ENCODE measurements at regions not wholly inside any gene's neighbourhood (a gene's known extent, or its start where the extent isn't known, plus 50 kb on each side); places are given as distances from the start of the nearest gene placed in this dataset.

DNA sequence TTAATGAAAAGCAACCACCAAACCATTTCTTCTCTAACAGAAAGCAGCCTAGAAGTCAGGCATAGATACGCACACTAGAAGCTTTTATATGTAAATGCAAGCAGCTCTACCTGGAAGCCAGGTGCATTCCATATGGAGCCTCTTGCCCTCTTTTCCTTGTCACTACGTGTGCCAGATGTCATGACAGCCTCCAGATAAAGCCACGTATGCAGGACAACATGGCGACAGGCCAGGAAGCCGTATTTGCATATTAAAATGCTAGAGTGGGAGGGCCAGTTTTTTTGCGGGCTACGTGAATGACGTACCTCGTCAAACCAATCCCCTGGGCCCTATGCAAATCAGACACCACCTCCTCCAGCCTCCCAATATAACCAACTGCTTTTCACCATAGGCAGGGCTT lies 308.1 kb upstream of the SPTLC3 start:
- H3K27me3 ChIP-seq: no peaks in the 10 kb centered on the region
- WGBS: 85% methylated on average over 9 of the region's 9 CpGs
- no peak for DNase-seq (ENCODE audit: extremely low spot score)
- no peaks in the 10 kb centered on the region for H3K9me3 ChIP-seq
- intact Hi-C loops (cut with DNase I): no loop called here
- no peak overlapping the region for H3K4me3 ChIP-seq
- TF ChIP-seq POLR2A (IDR thresholded peaks at IDR 0.05; ENCODE audit: low read depth) (no peak), POLR2AphosphoS5 (IDR thresholded peaks at IDR 0.05) (no peak), EP300 (IDR thresholded peaks at IDR 0.05) (no peak)
- TF ChIP-seq, protein P1, sequence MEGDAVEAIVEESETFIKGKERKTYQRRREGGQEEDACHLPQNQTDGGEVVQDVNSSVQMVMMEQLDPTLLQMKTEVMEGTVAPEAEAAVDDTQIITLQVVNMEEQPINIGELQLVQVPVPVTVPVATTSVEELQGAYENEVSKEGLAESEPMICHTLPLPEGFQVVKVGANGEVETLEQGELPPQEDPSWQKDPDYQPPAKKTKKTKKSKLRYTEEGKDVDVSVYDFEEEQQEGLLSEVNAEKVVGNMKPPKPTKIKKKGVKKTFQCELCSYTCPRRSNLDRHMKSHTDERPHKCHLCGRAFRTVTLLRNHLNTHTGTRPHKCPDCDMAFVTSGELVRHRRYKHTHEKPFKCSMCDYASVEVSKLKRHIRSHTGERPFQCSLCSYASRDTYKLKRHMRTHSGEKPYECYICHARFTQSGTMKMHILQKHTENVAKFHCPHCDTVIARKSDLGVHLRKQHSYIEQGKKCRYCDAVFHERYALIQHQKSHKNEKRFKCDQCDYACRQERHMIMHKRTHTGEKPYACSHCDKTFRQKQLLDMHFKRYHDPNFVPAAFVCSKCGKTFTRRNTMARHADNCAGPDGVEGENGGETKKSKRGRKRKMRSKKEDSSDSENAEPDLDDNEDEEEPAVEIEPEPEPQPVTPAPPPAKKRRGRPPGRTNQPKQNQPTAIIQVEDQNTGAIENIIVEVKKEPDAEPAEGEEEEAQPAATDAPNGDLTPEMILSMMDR (IDR thresholded peaks at IDR 0.05): no peak
- no peaks in the 10 kb centered on the region for H3K36me3 ChIP-seq
- no peak overlapping the region for H3K27ac ChIP-seq (replicated peaks in 1 of 4)
- no peaks in the 10 kb centered on the region for H3K4me1 ChIP-seq

DNA sequence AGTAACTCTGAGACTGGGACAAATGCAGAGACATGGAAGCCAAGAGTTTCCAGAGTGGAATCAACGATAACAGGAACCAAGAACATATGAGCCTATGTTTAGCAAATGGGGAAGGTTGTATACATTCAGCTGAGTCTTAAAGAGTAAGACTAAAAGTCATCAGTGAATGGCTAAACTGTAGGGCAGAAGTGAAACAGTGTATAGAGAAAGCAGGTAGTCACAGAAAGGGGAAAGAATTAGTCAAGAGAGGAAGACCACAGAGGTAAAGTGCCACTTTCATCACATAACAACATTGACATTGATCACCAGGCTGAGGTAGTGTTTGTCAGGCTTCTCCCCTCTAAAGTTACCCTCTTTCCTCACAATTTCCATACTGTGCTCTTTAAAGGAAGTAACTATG lies 306.5 kb upstream of the SPTLC3 start:
- no peaks in the 10 kb centered on the region for H3K27me3 ChIP-seq
- H3K9me3 ChIP-seq: no peaks in the 10 kb centered on the region
- TF ChIP-seq, protein P1 (IDR thresholded peaks at IDR 0.05): no peak
- TF ChIP-seq EP300 (IDR thresholded peaks at IDR 0.05): no peak
- no peak for TF ChIP-seq POLR2AphosphoS5 (IDR thresholded peaks at IDR 0.05)
- TF ChIP-seq POLR2A (IDR thresholded peaks at IDR 0.05; ENCODE audit: low read depth): no peak
- no peak for DNase-seq (ENCODE audit: extremely low spot score)
- H3K4me1 ChIP-seq: no peaks in the 10 kb centered on the region
- H3K27ac ChIP-seq (replicated peaks in 1 of 4): no peak overlapping the region
- no peaks in the 10 kb centered on the region for H3K36me3 ChIP-seq
- no peak overlapping the region for H3K4me3 ChIP-seq
- intact Hi-C loops (cut with DNase I): no loop called here
- 70% methylated on average over 1 of the region's 1 CpG for WGBS

DNA sequence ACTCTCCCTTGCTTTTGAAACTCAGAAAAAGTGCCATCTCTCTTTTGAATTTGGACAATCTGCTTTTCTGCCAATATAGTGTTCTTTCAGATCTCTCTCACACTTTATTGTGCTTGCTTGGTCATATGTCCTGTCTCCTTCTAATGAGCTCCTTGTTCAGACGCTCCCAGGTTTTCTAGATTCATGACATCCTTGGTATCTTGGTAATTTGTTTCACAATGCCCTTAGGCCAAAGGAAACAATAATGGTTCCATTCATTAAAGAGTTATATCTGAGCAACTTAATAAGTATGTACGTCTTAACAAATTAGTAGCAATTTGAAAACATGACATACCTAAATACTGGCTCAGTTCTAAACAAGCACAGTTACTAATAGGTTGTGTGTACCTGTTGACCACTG lies 293.4 kb upstream of the SPTLC3 start:
- DNase-seq (ENCODE audit: extremely low spot score): no peak
- WGBS: 76% methylated on average over 2 of the region's 2 CpGs
- no peak overlapping the region for H3K4me3 ChIP-seq
- H3K36me3 ChIP-seq: no peaks in the 10 kb centered on the region
- intact Hi-C loops (cut with DNase I): no loop called here
- H3K9me3 ChIP-seq: no peaks in the 10 kb centered on the region
- H3K27me3 ChIP-seq: no peaks in the 10 kb centered on the region
- H3K27ac ChIP-seq (replicated peaks in 1 of 4): no peak overlapping the region
- no peaks in the 10 kb centered on the region for H3K4me1 ChIP-seq
- TF ChIP-seq, protein P1 (IDR thresholded peaks at IDR 0.05): no peak
- TF ChIP-seq POLR2AphosphoS5 (IDR thresholded peaks at IDR 0.05) (no peak), EP300 (IDR thresholded peaks at IDR 0.05) (no peak), POLR2A (IDR thresholded peaks at IDR 0.05; ENCODE audit: low read depth) (no peak)

DNA sequence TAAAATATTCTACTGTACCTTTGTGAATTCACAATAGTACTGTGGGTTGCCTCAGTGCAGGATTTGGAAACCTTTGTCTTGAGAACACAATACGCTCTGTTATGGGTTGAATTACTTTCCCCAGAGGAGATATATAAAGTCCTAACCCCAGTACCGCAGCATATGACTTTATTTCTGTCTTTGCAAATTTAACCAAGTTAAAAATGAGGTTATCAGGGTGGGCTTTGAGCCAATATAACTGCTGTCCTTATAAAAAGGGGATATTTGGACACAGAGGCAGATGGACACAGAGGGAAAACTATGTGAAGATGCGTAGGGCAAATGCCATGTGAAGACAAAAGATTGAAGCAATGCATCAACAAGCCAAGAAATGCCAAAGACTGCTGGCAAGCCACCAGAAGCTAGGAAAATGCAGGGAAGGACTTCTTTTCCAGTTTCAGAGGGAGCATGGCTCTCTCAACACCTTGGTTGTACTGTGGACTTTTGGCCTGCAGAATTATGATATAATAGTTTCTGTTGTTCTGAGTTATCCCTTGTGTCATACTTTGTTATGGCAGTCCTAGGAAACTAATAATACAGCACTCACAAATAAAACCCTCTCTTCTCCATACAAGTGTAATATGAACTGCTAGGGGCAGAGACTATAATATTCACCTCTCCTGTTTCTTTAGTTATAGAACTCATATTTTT lies 292.6 kb upstream of the SPTLC3 start:
- Histone ChIP-seq H3K27ac (replicated peaks in 1 of 4) (no peak overlapping the region), H3K27me3 (no peaks in the 10 kb centered on the region), H3K36me3 (no peaks in the 10 kb centered on the region), H3K9me3 (no peaks in the 10 kb centered on the region), H3K4me3 (no peak overlapping the region), H3K4me1 (no peaks in the 10 kb centered on the region)
- intact Hi-C loops (cut with DNase I): no loop called here
- TF ChIP-seq POLR2A (IDR thresholded peaks at IDR 0.05; ENCODE audit: low read depth) (no peak), POLR2AphosphoS5 (IDR thresholded peaks at IDR 0.05) (no peak), EP300 (IDR thresholded peaks at IDR 0.05) (no peak)
- TF ChIP-seq, protein P1 (IDR thresholded peaks at IDR 0.05): no peak
- no peak for DNase-seq (ENCODE audit: extremely low spot score)
- 86% methylated on average over 3 of the region's 3 CpGs for WGBS

DNA sequence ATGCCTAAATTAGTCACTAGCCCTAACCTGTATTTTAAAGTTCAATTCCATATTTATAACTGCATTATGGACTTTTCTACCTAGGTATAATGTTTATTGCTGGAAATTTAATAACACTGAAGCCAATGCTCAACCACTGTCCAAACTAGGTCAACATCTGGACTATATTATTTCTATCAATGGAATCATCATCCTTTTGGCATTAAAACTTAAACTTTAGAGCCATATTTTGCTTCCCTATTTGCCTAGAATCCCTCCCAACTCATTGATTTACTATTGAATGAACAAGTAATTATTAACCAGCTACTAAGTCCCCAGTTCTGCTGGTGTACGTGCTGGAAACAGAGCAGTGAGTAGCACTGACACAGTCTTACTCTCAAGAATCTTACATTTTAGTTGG lies 291.7 kb upstream of the SPTLC3 start:
- DNase-seq (ENCODE audit: extremely low spot score): no peak
- no peak overlapping the region for H3K4me3 ChIP-seq
- no peaks in the 10 kb centered on the region for H3K4me1 ChIP-seq
- no peak overlapping the region for H3K27ac ChIP-seq (replicated peaks in 1 of 4)
- 70% methylated on average over 1 of the region's 1 CpG for WGBS
- intact Hi-C loops (cut with DNase I): no loop called here
- TF ChIP-seq POLR2AphosphoS5 (IDR thresholded peaks at IDR 0.05): no peak
- TF ChIP-seq EP300 (IDR thresholded peaks at IDR 0.05): no peak
- TF ChIP-seq POLR2A (IDR thresholded peaks at IDR 0.05; ENCODE audit: low read depth): no peak
- TF ChIP-seq, protein P1 (IDR thresholded peaks at IDR 0.05): no peak
- no peaks in the 10 kb centered on the region for H3K27me3 ChIP-seq
- H3K9me3 ChIP-seq: no peaks in the 10 kb centered on the region
- no peaks in the 10 kb centered on the region for H3K36me3 ChIP-seq
